Lower lobe of right lung (tissue), 2 donors: ENCODE measurements at regions not wholly inside any gene's neighbourhood (a gene's known extent, or its start where the extent isn't known, plus 50 kb on each side); places are given as distances from the start of the nearest gene placed in this dataset.

Source experiments
- ATAC-seq, 2 donors: fragments of 200-7000 bp; cut with Tn5 transposase; one replicate each; pipeline ENCODE4 v1.9.1; 2020 to 2022; ENCODE audit warnings: mild to moderate bottlenecking in 2 of 2, moderate library complexity in 2 of 2
- DNase-seq: peaks from one replicate; pipeline ENCODE4 v3.0.0-alpha.2; 2020
- H3K27ac ChIP-seq: fragments of 200-600 bp; one replicate; pipeline ENCODE4 v1.8.0; 2022
- H3K27me3 ChIP-seq: fragments of 200-600 bp; one replicate; pipeline ENCODE4 v1.8.0; 2022; ENCODE audit warnings: low read depth
- H3K36me3 ChIP-seq: fragments of 200-600 bp; one replicate; pipeline ENCODE4 v1.8.0; 2022; ENCODE audit warnings: mild to moderate bottlenecking
- H3K4me1 ChIP-seq: fragments of 200-600 bp; one replicate; pipeline ENCODE4 v1.8.0; 2022
- H3K4me3 ChIP-seq: fragments of 200-600 bp; one replicate; pipeline ENCODE4 v1.8.0; 2022; ENCODE audit warnings: mild to moderate bottlenecking
- H3K9me3 ChIP-seq: fragments of 200-600 bp; one replicate; pipeline ENCODE4 v1.8.0; 2022
- CTCF ChIP-seq: fragments of 200-600 bp; IDR thresholded peaks from one replicate; pipeline ENCODE4 v1.8.0; 2022; ENCODE audit warnings: antibody characterized with exemption, mild to moderate bottlenecking
- intact Hi-C: fragments of 100-400 bp; cut with DNase I; formaldehyde crosslinking; loops from one replicate; pipeline ENCODE4 v1.11.0; 2022
- donor health status: DM: no; HTN: yes; CAD: no; lungs with severe emphysema.

GRCh38 chr15:55126111-55126510, 70.6 kb downstream of the RSL24D1 start:
- no peaks in the 10 kb centered on the region for H3K9me3 ChIP-seq

GRCh38 chr15:55124616-55125015, 72.1 kb downstream of the RSL24D1 start:
- H3K9me3 ChIP-seq, result no peaks in the 10 kb centered on the region
- TF ChIP-seq CTCF, result no peak
- H3K27me3 ChIP-seq, result no peaks in the 10 kb centered on the region
- ATAC-seq (no peak), DNase-seq (no peak)
- H3K27ac ChIP-seq, result no peak overlapping the region
- no peaks in the 10 kb centered on the region for H3K36me3 ChIP-seq
- no peak overlapping the region for H3K4me3 ChIP-seq
- intact Hi-C loops, result no loop called here
- no peaks in the 10 kb centered on the region for H3K4me1 ChIP-seq

More at GRCh38 chr15:55126111-55126510, 70.6 kb downstream of the RSL24D1 start:
- Histone ChIP-seq H3K4me3 (no peak overlapping the region), H3K36me3 (no peaks in the 10 kb centered on the region), H3K4me1 (no peaks in the 10 kb centered on the region), H3K27ac (no peak overlapping the region), H3K27me3 (no peaks in the 10 kb centered on the region)
- ATAC-seq (no peak), DNase-seq (no peak)
- intact Hi-C loops, result no loop called here
- no peak for TF ChIP-seq CTCF

- no peak for ATAC-seq
- intact Hi-C loops, result no loop called here
- no peaks in the 10 kb centered on the region for H3K4me1 ChIP-seq
- H3K36me3 ChIP-seq, result no peaks in the 10 kb centered on the region
- DNase-seq, result no peak
- H3K4me3 ChIP-seq, result no peak overlapping the region
- H3K27ac ChIP-seq, result no peak overlapping the region
- no peak for TF ChIP-seq CTCF
- H3K9me3 ChIP-seq, result no peaks in the 10 kb centered on the region
- H3K27me3 ChIP-seq, result no peaks in the 10 kb centered on the region
Observed at GRCh38 chr15:55118344-55118870, 78.3 kb downstream of the RSL24D1 start.

- no peak for DNase-seq
Observed at GRCh38 chr15:55116636-55117035, 80.1 kb downstream of the RSL24D1 start.

GRCh38 chr15:55113736-55114135, 83.0 kb downstream of the RSL24D1 start:
- Histone ChIP-seq H3K27ac (no peak overlapping the region), H3K27me3 (no peaks in the 10 kb centered on the region), H3K9me3 (no peaks in the 10 kb centered on the region), H3K4me3 (no peak overlapping the region), H3K36me3 (no peaks in the 10 kb centered on the region), H3K4me1 (no peaks in the 10 kb centered on the region)
- TF ChIP-seq CTCF, result no peak
- intact Hi-C loops, result no loop called here
- ATAC-seq (no peak), DNase-seq (no peak)

More at GRCh38 chr15:55116636-55117035, 80.1 kb downstream of the RSL24D1 start:
- no peak for TF ChIP-seq CTCF
- H3K4me1 ChIP-seq, result no peaks in the 10 kb centered on the region
- no peak overlapping the region for H3K27ac ChIP-seq
- H3K27me3 ChIP-seq, result no peaks in the 10 kb centered on the region
- ATAC-seq, result no peak
- intact Hi-C loops, result no loop called here
- no peak overlapping the region for H3K4me3 ChIP-seq
- no peaks in the 10 kb centered on the region for H3K36me3 ChIP-seq
- no peaks in the 10 kb centered on the region for H3K9me3 ChIP-seq

- intact Hi-C loops, result no loop called here
- DNase-seq, result no peak
Observed at GRCh38 chr15:55112706-55113105, 84.0 kb downstream of the RSL24D1 start.

More at GRCh38 chr15:55112706-55113105, 84.0 kb downstream of the RSL24D1 start:
- ATAC-seq, result no peak
- Histone ChIP-seq H3K4me3 (no peak overlapping the region), H3K36me3 (no peaks in the 10 kb centered on the region), H3K27ac (no peak overlapping the region), H3K4me1 (no peaks in the 10 kb centered on the region), H3K27me3 (no peaks in the 10 kb centered on the region), H3K9me3 (no peaks in the 10 kb centered on the region)
- TF ChIP-seq CTCF, result no peak
